ENCODE measurements at regions not wholly inside any gene's neighbourhood (a gene's known extent, or its start where the extent isn't known, plus 50 kb on each side); places are given as distances from the start of the nearest gene placed in this dataset.

GRCh38 chr10:130800281-130800680 lies 511.2 kb downstream of the TCERG1L start:
- TF ChIP-seq GATA2 (IDR thresholded peaks at IDR 0.05; ENCODE audit: low read depth, low read length) (no peak), GATA3 (IDR thresholded peaks at IDR 0.05; ENCODE audit: low read depth, low read length) (no peak)

Measured in SH-SY5Y (cell line).